GM23338 (cell line): ENCODE measurements at regions not wholly inside any gene's neighbourhood (a gene's known extent, or its start where the extent isn't known, plus 50 kb on each side); places are given as distances from the start of the nearest gene placed in this dataset.

ENCODE experiments used
- ATAC-seq: fragments of 200-7000 bp; cut with Tn5 transposase; 3 replicates; pipeline ENCODE4 v1.9.1; 2020
- DNase-seq: peaks from one replicate; pipeline ENCODE4 v3.0.0-alpha.2; 2015; ENCODE audit warnings: low spot score
- H2AFZ ChIP-seq: fragments of 200-600 bp; sonication (generic); 2 replicates; pipeline ENCODE4 v1.8.0; 2016; ENCODE audit warnings: antibody characterized with exemption, mild to moderate bottlenecking, moderate library complexity
- H3F3A ChIP-seq: fragments of 200-600 bp; sonication (generic); replicated peaks from 2 replicates; pipeline ENCODE4 v1.8.0; 2017; ENCODE audit warnings: antibody characterized with exemption, mixed run types, low read depth
- H3K27ac ChIP-seq: fragments of 200-600 bp; sonication (generic); 2 replicates; pipeline ENCODE4 v1.6.1; 2016; ENCODE audit warnings: low read depth
- H3K27me3 ChIP-seq: fragments of 200-600 bp; sonication (generic); 2 replicates; pipeline ENCODE4 v1.8.0; 2016; ENCODE audit warnings: mild to moderate bottlenecking, mixed run types, moderate library complexity; ENCODE audit not compliant: insufficient read depth
- H3K36me3 ChIP-seq: fragments of 200-600 bp; sonication (generic); 2 replicates; pipeline ENCODE4 v1.8.0; 2016; ENCODE audit warnings: mild to moderate bottlenecking; ENCODE audit not compliant: insufficient read depth
- H3K4me1 ChIP-seq: fragments of 200-600 bp; sonication (generic); 2 replicates; pipeline ENCODE4 v1.8.0; 2016; ENCODE audit warnings: mild to moderate bottlenecking, moderate library complexity; ENCODE audit not compliant: insufficient read depth
- H3K4me2 ChIP-seq: fragments of 200-600 bp; sonication (generic); 2 replicates; pipeline ENCODE4 v1.7.1; 2017; ENCODE audit warnings: mixed run types
- H3K4me3 ChIP-seq: fragments of 200-600 bp; sonication (generic); 2 replicates; pipeline ENCODE4 v1.6.1; 2016; ENCODE audit warnings: mixed run types
- H3K79me2 ChIP-seq: fragments of 200-600 bp; sonication (generic); replicated peaks from 2 replicates; pipeline ENCODE4 v1.8.0; 2017; ENCODE audit warnings: mild to moderate bottlenecking; ENCODE audit not compliant: insufficient read depth
- H3K9me2 ChIP-seq: fragments of 200-600 bp; sonication (generic); 2 replicates; pipeline ENCODE4 v1.8.0; 2017; ENCODE audit not compliant: insufficient read depth
- H4K20me1 ChIP-seq: fragments of 200-600 bp; sonication (generic); replicated peaks from 2 replicates; pipeline ENCODE4 v1.8.0; 2017; ENCODE audit warnings: mild to moderate bottlenecking; ENCODE audit not compliant: insufficient read depth
- H3K27ac Mint-ChIP-seq: 2 replicates; pipeline ENCODE4 v1.8.0; 2020; ENCODE audit warnings: inconsistent platforms, mild to moderate bottlenecking, moderate library complexity, mixed read lengths
- H3K27me3 Mint-ChIP-seq: 3 replicates; pipeline ENCODE4 v1.8.0; 2022; ENCODE audit warnings: low read depth, mild to moderate bottlenecking, moderate library complexity, mixed read lengths, inconsistent platforms; ENCODE audit not compliant: insufficient read depth, poor library complexity
- H3K36me3 Mint-ChIP-seq: 3 replicates; pipeline ENCODE4 v1.8.0; 2021; ENCODE audit warnings: low read depth, mild to moderate bottlenecking, inconsistent platforms, moderate library complexity, mixed read lengths
- H3K4me1 Mint-ChIP-seq: 3 replicates; pipeline ENCODE4 v1.8.0; 2020; ENCODE audit warnings: mild to moderate bottlenecking, inconsistent platforms, mixed read lengths
- H3K4me3 Mint-ChIP-seq: 3 replicates; pipeline ENCODE4 v1.8.0; 2021; ENCODE audit warnings: moderate library complexity, mild to moderate bottlenecking, inconsistent platforms, mixed read lengths
- H3K9me3 Mint-ChIP-seq: 3 replicates; pipeline ENCODE4 v1.8.0; 2020; ENCODE audit warnings: moderate library complexity, mild to moderate bottlenecking, inconsistent platforms, mixed read lengths
- CREB1 ChIP-seq: fragments of 250-450 bp; sonication (Bioruptor Pico); IDR thresholded peaks from 2 replicates; pipeline ENCODE4 v1.5.0; 2020; ENCODE audit warnings: low read depth, mild to moderate bottlenecking, moderate library complexity
- EZH2 ChIP-seq: fragments of 200-600 bp; sonication (generic); IDR thresholded peaks from one replicate; pipeline ENCODE4 v1.8.0; 2017; ENCODE audit warnings: antibody characterized with exemption, mild to moderate bottlenecking, low read depth; ENCODE audit not compliant: unreplicated experiment
- JUNB ChIP-seq: IDR thresholded peaks from one replicate; pipeline ENCODE4 v1.6.1; 2016; ENCODE audit warnings: antibody characterized with exemption; ENCODE audit not compliant: unreplicated experiment
- NANOG ChIP-seq: IDR thresholded peaks from 2 replicates; pipeline ENCODE4 v1.6.1; 2016; ENCODE audit warnings: antibody characterized with exemption, borderline replicate concordance
- POLR2AphosphoS5 ChIP-seq: IDR thresholded peaks from 2 replicates; pipeline ENCODE4 v1.6.1; 2016; ENCODE audit warnings: antibody characterized with exemption, low read depth
- STAT1 ChIP-seq: IDR thresholded peaks from one replicate; pipeline ENCODE4 v1.6.1; 2016; ENCODE audit warnings: antibody characterized with exemption; ENCODE audit not compliant: unreplicated experiment
- ZNF114 ChIP-seq: fragments of 250-450 bp; sonication (Bioruptor Pico); IDR thresholded peaks from 2 replicates; pipeline ENCODE4 v1.5.0; 2020; ENCODE audit warnings: mild to moderate bottlenecking, moderate library complexity
- ZNF331 ChIP-seq: fragments of 250-450 bp; sonication (Bioruptor Pico); IDR thresholded peaks from 2 replicates; pipeline ENCODE4 v1.5.0; 2020; ENCODE audit warnings: low read depth, mild to moderate bottlenecking, moderate library complexity
- TF ChIP-seq, protein P1 (sequence below): IDR thresholded peaks from one replicate; pipeline ENCODE4 v1.6.1; 2018; ENCODE audit warnings: antibody characterized with exemption; ENCODE audit not compliant: unreplicated experiment
- TF ChIP-seq, protein P2 (sequence below): IDR thresholded peaks from 2 replicates; pipeline ENCODE4 v1.6.1; 2016; ENCODE audit warnings: antibody characterized with exemption
- TF ChIP-seq, protein P3 (sequence below), 2 experiments: fragments of 200-600 bp in 1 of 2; sonication (generic) in 1 of 2; conservative IDR thresholded peaks; 2 replicates each; pipeline versions ENCODE4 v1.5.1 to v1.6.1; 2016 to 2017; ENCODE audit warnings: antibody characterized with exemption in 2 of 2, low read depth in 2 of 2, mild to moderate bottlenecking in 2 of 2, moderate library complexity in 1 of 2

DNA sequence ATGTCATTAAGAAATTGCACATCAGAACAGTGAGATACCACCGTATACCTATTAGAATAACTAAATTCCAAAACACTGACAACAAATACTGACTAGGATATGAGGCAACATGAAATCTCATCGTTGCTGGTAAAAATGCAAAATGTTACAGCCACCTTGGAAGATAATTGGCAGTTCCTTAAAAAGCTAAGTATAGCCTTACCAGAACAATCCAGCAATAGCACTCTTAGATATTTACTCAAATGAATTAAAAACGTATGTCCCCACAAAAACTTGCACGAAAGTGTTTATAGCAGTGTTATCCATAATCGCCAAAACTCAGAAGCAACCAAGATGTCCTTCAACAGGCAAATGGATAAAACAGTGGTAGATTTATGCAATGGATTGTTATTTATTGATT lies 241.7 kb downstream of the EPHA4 start:
- Histone ChIP-seq H3K4me3 (no peak overlapping the region), H3K27ac (no peak overlapping the region), H3K36me3 (peaks cover 4% of the 10 kb centered on the region; the same call in 1 of the 2 replicates), H3K9me2 (0 out of 2 replicates have a peak, but pooled peaks cover 2% of the 10 kb centered on the region), H2AFZ (no peak overlapping the region), H3K27me3 (no peaks in the 10 kb centered on the region), H3F3A (no peaks in the 10 kb centered on the region), H3K79me2 (no peaks in the 10 kb centered on the region), H3K4me2 (no peak overlapping the region), H3K4me1 (no peaks in the 10 kb centered on the region), H4K20me1 (no peaks in the 10 kb centered on the region)
- Mint-ChIP-seq H3K9me3 (peaks cover 7% of the 10 kb centered on the region), H3K27ac (no peak overlapping the region), H3K4me3 (no peak overlapping the region), H3K27me3 (no peaks in the 10 kb centered on the region), H3K4me1 (no peaks in the 10 kb centered on the region), H3K36me3 (peaks cover 2% of the 10 kb centered on the region; the same call in 1 of the 3 replicates)
- ATAC-seq (no peak), DNase-seq (no peak)
- TF ChIP-seq, protein P1, sequence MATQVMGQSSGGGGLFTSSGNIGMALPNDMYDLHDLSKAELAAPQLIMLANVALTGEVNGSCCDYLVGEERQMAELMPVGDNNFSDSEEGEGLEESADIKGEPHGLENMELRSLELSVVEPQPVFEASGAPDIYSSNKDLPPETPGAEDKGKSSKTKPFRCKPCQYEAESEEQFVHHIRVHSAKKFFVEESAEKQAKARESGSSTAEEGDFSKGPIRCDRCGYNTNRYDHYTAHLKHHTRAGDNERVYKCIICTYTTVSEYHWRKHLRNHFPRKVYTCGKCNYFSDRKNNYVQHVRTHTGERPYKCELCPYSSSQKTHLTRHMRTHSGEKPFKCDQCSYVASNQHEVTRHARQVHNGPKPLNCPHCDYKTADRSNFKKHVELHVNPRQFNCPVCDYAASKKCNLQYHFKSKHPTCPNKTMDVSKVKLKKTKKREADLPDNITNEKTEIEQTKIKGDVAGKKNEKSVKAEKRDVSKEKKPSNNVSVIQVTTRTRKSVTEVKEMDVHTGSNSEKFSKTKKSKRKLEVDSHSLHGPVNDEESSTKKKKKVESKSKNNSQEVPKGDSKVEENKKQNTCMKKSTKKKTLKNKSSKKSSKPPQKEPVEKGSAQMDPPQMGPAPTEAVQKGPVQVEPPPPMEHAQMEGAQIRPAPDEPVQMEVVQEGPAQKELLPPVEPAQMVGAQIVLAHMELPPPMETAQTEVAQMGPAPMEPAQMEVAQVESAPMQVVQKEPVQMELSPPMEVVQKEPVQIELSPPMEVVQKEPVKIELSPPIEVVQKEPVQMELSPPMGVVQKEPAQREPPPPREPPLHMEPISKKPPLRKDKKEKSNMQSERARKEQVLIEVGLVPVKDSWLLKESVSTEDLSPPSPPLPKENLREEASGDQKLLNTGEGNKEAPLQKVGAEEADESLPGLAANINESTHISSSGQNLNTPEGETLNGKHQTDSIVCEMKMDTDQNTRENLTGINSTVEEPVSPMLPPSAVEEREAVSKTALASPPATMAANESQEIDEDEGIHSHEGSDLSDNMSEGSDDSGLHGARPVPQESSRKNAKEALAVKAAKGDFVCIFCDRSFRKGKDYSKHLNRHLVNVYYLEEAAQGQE = no peak

DNA sequence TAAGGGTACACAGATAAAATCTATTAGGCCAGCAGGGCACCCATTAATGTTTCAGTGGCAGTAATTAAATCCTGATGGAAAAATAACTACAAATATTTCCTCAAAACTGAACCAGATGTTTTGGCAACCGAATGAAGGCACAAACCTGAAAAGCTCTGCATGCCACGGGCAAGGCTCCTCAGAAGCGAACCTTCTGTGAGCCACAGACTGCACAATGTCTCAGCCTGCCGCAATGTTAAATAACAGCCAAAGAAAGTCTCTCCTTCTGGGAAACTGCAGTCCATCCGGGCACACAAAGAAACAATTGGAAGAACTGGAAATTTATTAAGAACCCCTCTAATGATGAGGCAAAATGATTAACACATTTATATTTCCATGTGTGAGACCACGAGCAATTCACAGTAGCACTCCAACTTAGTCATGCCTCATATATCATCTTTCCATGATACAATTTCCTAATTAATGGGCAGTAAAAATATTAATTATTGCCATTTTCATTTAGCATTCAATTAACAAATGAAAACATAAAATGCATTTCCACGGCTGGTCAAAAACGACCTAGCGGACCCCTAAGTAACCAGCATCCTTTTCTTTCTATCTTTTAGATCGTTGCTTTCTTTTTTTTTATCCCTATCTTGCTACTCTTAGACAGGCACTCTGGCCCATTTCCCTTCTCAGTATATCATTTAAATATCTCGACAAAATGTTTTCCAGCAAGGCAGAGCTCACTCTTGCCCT lies 237.5 kb downstream of the EPHA4 start:
- no peaks in the 10 kb centered on the region for H3K9me2 ChIP-seq
- Mint-ChIP-seq H3K27ac (no peak overlapping the region), H3K27me3 (no peaks in the 10 kb centered on the region), H3K4me1 (no peaks in the 10 kb centered on the region), H3K9me3 (peaks cover 4% of the 10 kb centered on the region; the same call in 2 of the 3 replicates), H3K36me3 (peaks cover 2% of the 10 kb centered on the region; the same call in 1 of the 3 replicates), H3K4me3 (no peak overlapping the region)
- ATAC-seq (no peak), DNase-seq (no peak)
- H2AFZ ChIP-seq = no peak overlapping the region
- no peaks in the 10 kb centered on the region for H3K27me3 ChIP-seq
- H3K4me3 ChIP-seq = no peak overlapping the region
- peaks cover 4% of the 10 kb centered on the region; the same call in 1 of the 2 replicates for H3K36me3 ChIP-seq
- no peaks in the 10 kb centered on the region for H3K4me1 ChIP-seq
- H3F3A ChIP-seq = no peaks in the 10 kb centered on the region
- no peaks in the 10 kb centered on the region for H4K20me1 ChIP-seq
- H3K4me2 ChIP-seq = no peak overlapping the region
- H3K27ac ChIP-seq = no peak overlapping the region
- no peaks in the 10 kb centered on the region for H3K79me2 ChIP-seq
- TF ChIP-seq POLR2AphosphoS5 (no peak), ZNF331 (no peak), NANOG (no peak), CREB1 (CRISPR knock-in tag) (no peak), ZNF114 (CRISPR knock-in tag) (no peak), JUNB (no peak), EZH2 (no peak), STAT1 (no peak)
- TF ChIP-seq, protein P2, sequence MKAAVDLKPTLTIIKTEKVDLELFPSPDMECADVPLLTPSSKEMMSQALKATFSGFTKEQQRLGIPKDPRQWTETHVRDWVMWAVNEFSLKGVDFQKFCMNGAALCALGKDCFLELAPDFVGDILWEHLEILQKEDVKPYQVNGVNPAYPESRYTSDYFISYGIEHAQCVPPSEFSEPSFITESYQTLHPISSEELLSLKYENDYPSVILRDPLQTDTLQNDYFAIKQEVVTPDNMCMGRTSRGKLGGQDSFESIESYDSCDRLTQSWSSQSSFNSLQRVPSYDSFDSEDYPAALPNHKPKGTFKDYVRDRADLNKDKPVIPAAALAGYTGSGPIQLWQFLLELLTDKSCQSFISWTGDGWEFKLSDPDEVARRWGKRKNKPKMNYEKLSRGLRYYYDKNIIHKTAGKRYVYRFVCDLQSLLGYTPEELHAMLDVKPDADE = no peak
- TF ChIP-seq, protein P1 = no peak
- TF ChIP-seq, protein P3, sequence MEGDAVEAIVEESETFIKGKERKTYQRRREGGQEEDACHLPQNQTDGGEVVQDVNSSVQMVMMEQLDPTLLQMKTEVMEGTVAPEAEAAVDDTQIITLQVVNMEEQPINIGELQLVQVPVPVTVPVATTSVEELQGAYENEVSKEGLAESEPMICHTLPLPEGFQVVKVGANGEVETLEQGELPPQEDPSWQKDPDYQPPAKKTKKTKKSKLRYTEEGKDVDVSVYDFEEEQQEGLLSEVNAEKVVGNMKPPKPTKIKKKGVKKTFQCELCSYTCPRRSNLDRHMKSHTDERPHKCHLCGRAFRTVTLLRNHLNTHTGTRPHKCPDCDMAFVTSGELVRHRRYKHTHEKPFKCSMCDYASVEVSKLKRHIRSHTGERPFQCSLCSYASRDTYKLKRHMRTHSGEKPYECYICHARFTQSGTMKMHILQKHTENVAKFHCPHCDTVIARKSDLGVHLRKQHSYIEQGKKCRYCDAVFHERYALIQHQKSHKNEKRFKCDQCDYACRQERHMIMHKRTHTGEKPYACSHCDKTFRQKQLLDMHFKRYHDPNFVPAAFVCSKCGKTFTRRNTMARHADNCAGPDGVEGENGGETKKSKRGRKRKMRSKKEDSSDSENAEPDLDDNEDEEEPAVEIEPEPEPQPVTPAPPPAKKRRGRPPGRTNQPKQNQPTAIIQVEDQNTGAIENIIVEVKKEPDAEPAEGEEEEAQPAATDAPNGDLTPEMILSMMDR (conservative IDR thresholded peaks at IDR 0.05; ENCODE audit: low read depth in 2 of 2) = no peak
